Gastroesophageal sphincter (tissue), 3 donors: ENCODE measurements at regions not wholly inside any gene's neighbourhood (a gene's known extent, or its start where the extent isn't known, plus 50 kb on each side); places are given as distances from the start of the nearest gene placed in this dataset.

Experiments
- CTCF ChIP-seq, 4 experiments: fragments of 200-600 bp in 2 of 4; fragments of 450-650 bp in 2 of 4; sonication (generic) in 1 of 4; IDR thresholded peaks; one replicate each; pipeline ENCODE4 v1.5.1; 2017 to 2019; ENCODE audit warnings: antibody characterized with exemption in 4 of 4, mild to moderate bottlenecking in 2 of 4, moderate library complexity in 2 of 4
- EP300 ChIP-seq: sonication (generic); formaldehyde crosslinking; IDR thresholded peaks from one replicate; pipeline ENCODE4 v1.6.1; 2017; ENCODE audit warnings: antibody characterized with exemption, mild to moderate bottlenecking
- POLR2AphosphoS5 ChIP-seq: sonication (generic); formaldehyde crosslinking; IDR thresholded peaks from one replicate; pipeline ENCODE4 v1.6.1; 2017; ENCODE audit warnings: antibody characterized with exemption

DNA sequence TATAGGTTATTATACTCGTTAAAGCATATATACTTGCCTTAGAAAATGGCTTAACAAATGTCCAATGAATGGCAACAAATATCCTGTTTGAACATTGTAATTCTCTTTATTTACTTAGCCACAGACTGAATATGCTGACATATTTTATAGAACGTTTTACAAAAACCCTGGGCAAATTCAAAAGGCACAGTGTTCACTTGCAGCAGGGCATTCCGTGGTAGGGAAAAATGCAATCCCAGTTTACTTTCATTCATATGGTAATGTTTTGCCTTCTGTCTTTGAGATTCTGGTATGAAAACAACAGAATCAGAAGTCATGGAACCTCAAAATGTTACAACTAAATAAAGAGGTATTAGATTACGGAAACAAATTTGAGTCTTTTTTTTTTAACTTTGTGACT is 56.2 kb upstream of the MYCBP2 start:
- TF ChIP-seq EP300 = no peak
- no peak for TF ChIP-seq POLR2AphosphoS5
- no peak for TF ChIP-seq CTCF (IDR thresholded peaks at IDR 0.05)
